Ramos (cell line): ENCODE measurements at regions not wholly inside any gene's neighbourhood (a gene's known extent, or its start where the extent isn't known, plus 50 kb on each side); places are given as distances from the start of the nearest gene placed in this dataset.
"Not testable (repeated sequence)": the region's sequence is repeated elsewhere in the genome, so short reads cannot be mapped to it uniquely, and the experiment has no call there.

ENCODE experiments used
- in situ Hi-C: fragments of 300-500 bp; cut with MboI; formaldehyde crosslinking; loops from one replicate; pipeline ENCODE4 v1.14.3; 2022; ENCODE audit warnings: low sequenced_read_pairs; ENCODE audit not compliant: unreplicated experiment

- in situ Hi-C loops = no loop called here
Observed at GRCh38 chr5:39696672-39697398, 272.1 kb upstream of the DAB2 start.

GRCh38 chr5:39691993-39692392 is 267.2 kb upstream of the DAB2 start:
- in situ Hi-C loops = no loop called here

- in situ Hi-C loops = no loop called here
Observed at GRCh38 chr5:39691136-39691535, 266.4 kb upstream of the DAB2 start.

- in situ Hi-C loops = no loop called here
Observed at GRCh38 chr5:39689919-39690318, 265.1 kb upstream of the DAB2 start.

GRCh38 chr5:39687924-39688323 is 263.1 kb upstream of the DAB2 start:
- in situ Hi-C loops = not testable (repeated sequence)

GRCh38 chr5:39680213-39680612 is 255.4 kb upstream of the DAB2 start:
- in situ Hi-C loops = no loop called here

- in situ Hi-C loops = no loop called here
Observed at GRCh38 chr5:39678534-39678933, 253.8 kb upstream of the DAB2 start.

- in situ Hi-C loops = no loop called here
Observed at GRCh38 chr5:39675676-39676075, 250.9 kb upstream of the DAB2 start.

- in situ Hi-C loops = no loop called here
Observed at GRCh38 chr5:39674209-39675082, 249.7 kb upstream of the DAB2 start.

GRCh38 chr5:39671561-39671961 is 246.8 kb upstream of the DAB2 start:
- in situ Hi-C loops = no loop called here

- in situ Hi-C loops = no loop called here
Observed at GRCh38 chr5:39670955-39671354, 246.2 kb upstream of the DAB2 start.

- in situ Hi-C loops = no loop called here
Observed at GRCh38 chr5:39670391-39670790, 245.6 kb upstream of the DAB2 start.

GRCh38 chr5:39668980-39669379 is 244.2 kb upstream of the DAB2 start:
- in situ Hi-C loops = no loop called here

- in situ Hi-C loops = no loop called here
Observed at GRCh38 chr5:39665328-39665727, 240.5 kb upstream of the DAB2 start.

GRCh38 chr5:39662945-39663344 is 238.2 kb upstream of the DAB2 start:
- in situ Hi-C loops = no loop called here

GRCh38 chr5:39661026-39661779 is 236.4 kb upstream of the DAB2 start:
- in situ Hi-C loops = no loop called here

- in situ Hi-C loops = no loop called here
Observed at GRCh38 chr5:39660020-39660419, 235.2 kb upstream of the DAB2 start.

- in situ Hi-C loops = no loop called here
Observed at GRCh38 chr5:39658866-39659265, 234.1 kb upstream of the DAB2 start.

- in situ Hi-C loops = no loop called here
Observed at GRCh38 chr5:39657943-39658342, 233.2 kb upstream of the DAB2 start.

- in situ Hi-C loops = no loop called here
Observed at GRCh38 chr5:39656600-39656999, 231.8 kb upstream of the DAB2 start.

GRCh38 chr5:39654715-39655114 is 229.9 kb upstream of the DAB2 start:
- in situ Hi-C loops = no loop called here
